Right renal pelvis (tissue), 4 donors: ENCODE measurements at regions not wholly inside any gene's neighbourhood (a gene's known extent, or its start where the extent isn't known, plus 50 kb on each side); places are given as distances from the start of the nearest gene placed in this dataset.

Experiments
- DNase-seq, 4 donors: peaks; one replicate each; pipeline ENCODE4 v3.0.0-alpha.2; 2013; ENCODE audit warnings: low read depth in 4 of 4, low spot score in 3 of 4, missing footprints in 1 of 4

- DNase-seq = no peak
Measured at GRCh38 chr5:141778683-141779082, 96.7 kb upstream of the ARAP3 start.

GRCh38 chr5:141778206-141778605 is 96.2 kb upstream of the ARAP3 start:
- peak in 2 of 4 donors; percentile 26 to 57 for DNase-seq

GRCh38 chr5:141777711-141778110 is 95.7 kb upstream of the ARAP3 start:
- no peak for DNase-seq

GRCh38 chr5:141777130-141777529 is 95.1 kb upstream of the ARAP3 start:
- no peak for DNase-seq

GRCh38 chr5:141773779-141774562 is 91.9 kb upstream of the ARAP3 start:
- DNase-seq = no peak

GRCh38 chr5:141772281-141772680 is 90.3 kb upstream of the ARAP3 start:
- DNase-seq = no peak

GRCh38 chr5:141771562-141771961 is 89.5 kb upstream of the ARAP3 start:
- no peak for DNase-seq

GRCh38 chr5:141771031-141771430 is 89.0 kb upstream of the ARAP3 start:
- DNase-seq = no peak

GRCh38 chr5:141769671-141770070 is 87.6 kb upstream of the ARAP3 start:
- no peak for DNase-seq

GRCh38 chr5:141767671-141768070 is 85.6 kb upstream of the ARAP3 start:
- DNase-seq = no peak

GRCh38 chr5:141765896-141766551 is 84.0 kb upstream of the ARAP3 start:
- DNase-seq = no peak

- no peak for DNase-seq
Measured at GRCh38 chr5:141763541-141763940, 81.5 kb upstream of the ARAP3 start.

- DNase-seq = no peak
Measured at GRCh38 chr5:141762790-141763368, 80.8 kb upstream of the ARAP3 start.

- no peak for DNase-seq
Measured at GRCh38 chr5:141762316-141762715, 80.3 kb upstream of the ARAP3 start.

- DNase-seq = no peak
Measured at GRCh38 chr5:141760753-141761152, 78.7 kb upstream of the ARAP3 start.

GRCh38 chr5:141760193-141760592 is 78.2 kb upstream of the ARAP3 start:
- no peak for DNase-seq

- DNase-seq = peak in 1 of 4 donors; percentile 61
Measured at GRCh38 chr5:141758310-141758998, 76.4 kb upstream of the ARAP3 start.

GRCh38 chr5:141757402-141757801 is 75.4 kb upstream of the ARAP3 start:
- no peak for DNase-seq

GRCh38 chr5:141756196-141756595 is 74.2 kb upstream of the ARAP3 start:
- no peak for DNase-seq

- DNase-seq = peak in 3 of 4 donors; percentile 50 to 57 (median 55)
Measured at GRCh38 chr5:141753971-141754713, 72.1 kb upstream of the ARAP3 start.
